Left forelimb (tissue), 1 donor: ENCODE measurements at regions not wholly inside any gene's neighbourhood (a gene's known extent, or its start where the extent isn't known, plus 50 kb on each side); places are given as distances from the start of the nearest gene placed in this dataset.
"Not testable (repeated sequence)": the region's sequence is repeated elsewhere in the genome, so short reads cannot be mapped to it uniquely, and the experiment has no call there.

Source experiments
- DNase-seq: peaks from one replicate; pipeline ENCODE4 v3.0.0-alpha.2; 2018; ENCODE audit warnings: low spot score

DNA sequence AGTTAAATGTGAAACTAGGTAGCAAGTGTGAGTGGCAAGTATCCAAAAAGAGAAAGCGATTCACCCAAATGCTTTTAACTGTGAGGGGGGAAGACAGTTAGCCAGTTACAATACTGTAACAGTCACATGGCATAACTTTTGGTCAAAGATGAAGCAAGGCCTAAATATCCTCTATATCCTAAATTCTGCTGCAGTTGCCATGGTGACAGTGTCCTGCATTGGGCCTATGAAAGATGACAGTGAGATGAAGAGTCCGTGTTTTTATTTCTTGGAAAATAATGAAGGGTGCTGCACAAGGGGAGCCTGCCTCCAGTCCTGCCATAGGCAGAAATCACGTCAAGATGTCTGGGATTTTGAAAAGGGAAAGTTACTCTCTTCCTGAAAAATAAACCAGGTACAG lies 534.6 kb downstream of the NTRK2 start:
- DNase-seq: no peak

DNA sequence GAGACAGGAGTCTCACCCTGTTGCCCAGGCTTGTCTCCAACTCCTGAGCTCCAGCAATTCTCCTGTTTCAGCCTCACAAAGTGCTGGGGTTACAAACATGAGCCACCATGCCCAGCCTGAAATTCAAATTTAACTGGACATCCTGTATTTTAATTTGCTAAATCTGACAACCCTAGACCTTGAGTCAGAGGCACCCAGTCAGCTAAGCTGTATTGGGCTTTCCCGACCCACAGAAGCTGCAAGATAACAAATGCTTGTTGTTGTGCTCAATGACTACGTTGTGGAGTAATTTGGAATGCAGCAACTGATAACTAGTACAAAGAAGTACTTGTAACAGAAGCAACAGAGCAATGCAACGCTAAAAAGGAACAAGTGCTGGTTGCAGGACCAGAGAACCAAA lies 533.1 kb downstream of the NTRK2 start:
- no peak for DNase-seq

DNA sequence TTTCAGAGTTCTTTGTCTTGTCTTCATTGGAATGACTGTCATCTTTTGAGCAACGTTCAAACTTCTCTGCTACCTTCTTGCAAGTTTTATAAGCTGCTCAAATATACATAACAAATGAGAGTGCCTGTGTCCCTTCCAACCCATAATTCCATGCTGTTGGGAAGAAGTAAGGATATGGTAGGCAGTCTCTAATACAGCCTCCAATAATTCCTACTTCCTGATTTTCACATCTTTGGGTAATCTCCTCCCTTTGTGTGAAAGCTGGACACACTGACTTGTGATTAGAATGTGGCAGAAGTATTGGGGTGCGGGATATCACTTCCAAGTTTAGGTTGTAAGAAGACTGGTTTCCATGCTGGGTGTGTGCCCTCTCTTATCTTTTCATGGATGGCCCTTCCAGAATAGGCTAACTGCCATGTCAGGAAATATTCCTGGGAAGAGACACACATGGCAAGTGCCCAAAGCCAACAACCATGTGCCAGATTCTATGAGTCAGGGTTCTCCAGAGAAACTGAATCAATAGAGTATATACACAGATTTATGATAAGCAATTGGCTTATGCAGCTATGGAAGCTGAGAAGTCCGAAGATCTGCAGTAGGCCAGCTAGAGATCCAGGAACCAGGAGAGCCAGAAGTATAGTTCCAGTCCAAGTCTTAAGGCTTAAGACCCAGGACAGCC lies 531.3 kb downstream of the NTRK2 start:
- DNase-seq: no peak

DNA sequence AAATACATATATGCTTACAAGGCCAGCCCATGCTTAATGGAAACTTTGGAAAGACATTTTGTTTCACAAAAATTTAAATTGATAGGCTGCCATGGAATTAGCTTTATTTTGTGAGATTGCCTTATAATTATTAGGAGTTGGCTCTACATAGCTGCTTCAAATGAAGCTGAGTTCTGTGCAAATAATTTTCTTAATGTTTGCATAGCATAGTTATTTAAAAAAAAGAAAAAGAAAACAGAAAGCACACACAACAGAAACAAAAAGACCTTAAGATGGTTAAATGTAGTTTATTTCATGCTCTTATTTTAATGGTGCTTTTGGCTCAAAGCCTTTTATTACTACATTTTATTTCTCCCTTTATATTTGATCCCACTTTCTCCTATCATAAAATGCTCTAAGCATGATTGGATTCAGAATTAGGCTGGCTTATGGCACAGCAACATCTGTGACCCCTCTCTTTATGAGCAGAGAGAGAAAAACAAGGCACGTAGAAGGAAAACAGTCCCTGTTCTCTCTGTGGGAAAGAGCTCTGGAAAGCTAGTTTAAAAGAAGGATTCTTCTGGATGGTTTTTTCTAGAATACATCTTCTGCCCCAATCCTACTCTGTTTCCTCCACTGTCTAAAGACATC lies 530.5 kb downstream of the NTRK2 start:
- DNase-seq: no peak

DNA sequence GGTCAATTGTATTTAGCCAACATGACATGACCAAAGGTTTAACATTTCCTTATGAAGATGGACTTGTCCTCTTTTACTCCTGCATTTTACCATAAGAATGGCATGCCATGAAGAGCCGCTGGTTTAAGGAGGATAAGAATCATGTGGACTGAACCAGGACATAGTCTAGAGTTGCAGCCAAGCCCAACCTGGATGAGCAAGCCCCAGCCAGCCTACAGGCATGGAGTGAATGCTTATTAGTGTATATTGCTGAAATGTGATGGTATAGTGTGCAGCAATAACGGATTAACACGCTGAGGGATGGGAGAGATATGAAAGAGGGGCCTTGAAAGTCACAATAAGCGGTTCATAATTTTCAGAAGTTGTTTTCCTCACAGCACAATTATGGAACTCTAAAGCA lies 523.2 kb downstream of the NTRK2 start:
- no peak for DNase-seq

DNA sequence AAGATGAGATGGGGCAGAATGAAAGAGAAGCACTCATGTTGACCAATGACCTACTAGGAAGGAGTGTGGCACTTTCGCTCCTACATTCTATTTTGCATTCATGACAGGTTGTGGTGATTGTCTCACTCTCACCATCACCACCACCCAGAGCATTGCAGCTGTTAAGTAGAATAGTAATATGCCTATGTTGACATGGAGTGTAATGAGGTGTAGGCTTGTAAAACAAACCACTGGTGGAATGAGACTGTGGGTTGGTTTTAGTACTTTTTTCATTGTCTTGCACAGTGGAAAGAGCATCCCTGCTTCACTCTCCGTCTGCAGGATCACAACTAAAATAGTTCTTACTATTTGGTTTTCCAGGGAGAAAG lies 516.7 kb downstream of the NTRK2 start:
- no peak for DNase-seq

DNA sequence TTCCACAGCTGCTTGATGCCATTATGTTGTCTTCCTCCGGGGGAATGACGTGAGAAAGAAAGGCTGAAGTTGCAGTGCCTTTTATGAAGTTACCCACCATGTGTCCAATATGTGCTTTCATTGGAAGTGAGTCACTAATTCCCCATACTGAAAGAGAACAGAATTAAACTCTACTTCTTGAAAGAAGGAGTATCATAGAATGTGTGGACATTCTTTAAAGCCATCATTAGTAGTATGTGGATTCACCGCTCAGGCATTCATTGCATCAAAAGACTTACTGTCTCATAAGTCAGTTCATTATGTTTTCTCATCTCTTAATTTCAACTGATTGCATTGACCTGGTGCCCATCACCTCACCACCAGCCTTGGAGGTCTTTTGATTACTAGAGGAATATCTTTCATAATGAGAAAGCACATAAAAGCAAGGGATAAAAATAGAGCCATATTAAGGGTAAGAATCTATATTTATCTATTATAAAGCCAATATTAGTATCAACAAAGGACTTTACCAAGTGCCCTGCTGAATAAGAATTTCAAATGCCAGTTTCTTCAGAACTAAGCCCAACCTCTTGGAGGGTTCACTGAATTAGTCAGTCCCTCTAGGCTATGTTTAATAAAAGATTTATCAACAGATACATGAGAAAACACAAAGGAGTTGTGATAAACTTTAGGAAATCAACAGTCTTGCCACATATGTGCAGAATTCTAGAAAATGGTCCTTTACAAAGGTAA lies 516.1 kb downstream of the NTRK2 start:
- DNase-seq: no peak

DNA sequence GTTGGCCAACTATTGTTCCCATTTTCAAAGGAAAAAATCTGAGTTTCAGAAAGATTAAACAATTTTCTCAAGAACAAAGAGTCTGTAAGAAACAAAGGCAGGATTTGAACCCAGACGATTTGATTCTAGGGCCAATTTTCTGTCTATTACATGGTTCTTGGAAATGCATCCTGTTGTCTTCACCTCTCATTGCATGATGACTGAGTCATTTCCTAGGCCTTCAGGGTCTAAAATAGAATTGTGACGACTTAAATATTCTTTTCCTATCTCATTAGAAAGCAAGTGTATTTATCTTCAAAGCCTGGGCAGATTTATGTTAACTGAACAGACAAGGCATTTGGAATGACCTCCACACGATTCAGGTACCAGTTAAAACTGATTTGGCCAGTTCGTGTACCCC lies 512.9 kb downstream of the NTRK2 start:
- DNase-seq: no peak

DNA sequence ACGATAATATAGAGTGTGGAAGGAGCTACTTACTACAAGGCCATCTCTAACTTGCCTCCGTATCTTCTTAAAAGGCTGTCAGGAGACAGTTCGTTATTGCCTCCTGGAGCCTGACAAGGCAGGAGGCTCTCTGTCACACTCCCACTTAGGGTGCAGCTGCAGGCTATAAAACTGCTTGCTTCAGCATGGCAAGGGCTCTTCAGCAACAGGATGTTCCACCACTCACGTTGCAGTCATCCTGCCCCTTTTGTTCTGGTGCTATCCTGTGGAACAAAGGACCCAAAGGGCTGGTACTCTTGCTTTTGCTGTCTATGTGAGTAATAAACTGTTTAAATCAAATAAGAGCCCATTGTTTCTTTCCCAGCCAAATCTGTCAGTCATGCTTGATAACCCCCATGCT lies 508.9 kb downstream of the NTRK2 start:
- no peak for DNase-seq

DNA sequence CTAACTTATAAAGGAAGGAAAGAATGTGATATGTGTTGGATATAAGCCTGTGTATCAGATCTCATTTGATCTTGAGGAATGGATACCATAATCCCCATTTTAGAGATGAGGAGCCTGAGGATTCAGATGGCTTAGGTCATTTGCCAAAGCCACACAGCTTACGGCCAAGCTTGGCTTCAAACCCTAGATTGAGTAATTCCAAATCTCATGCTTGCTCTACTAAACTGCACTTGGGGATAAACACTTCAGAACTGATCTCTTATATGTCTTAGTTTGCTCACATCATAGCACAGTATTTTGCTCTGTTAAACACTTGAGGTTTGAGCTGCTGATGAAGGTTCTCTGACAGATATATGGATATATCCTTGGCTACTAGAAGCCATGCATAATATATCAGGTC lies 504.4 kb downstream of the NTRK2 start:
- DNase-seq: no peak

DNA sequence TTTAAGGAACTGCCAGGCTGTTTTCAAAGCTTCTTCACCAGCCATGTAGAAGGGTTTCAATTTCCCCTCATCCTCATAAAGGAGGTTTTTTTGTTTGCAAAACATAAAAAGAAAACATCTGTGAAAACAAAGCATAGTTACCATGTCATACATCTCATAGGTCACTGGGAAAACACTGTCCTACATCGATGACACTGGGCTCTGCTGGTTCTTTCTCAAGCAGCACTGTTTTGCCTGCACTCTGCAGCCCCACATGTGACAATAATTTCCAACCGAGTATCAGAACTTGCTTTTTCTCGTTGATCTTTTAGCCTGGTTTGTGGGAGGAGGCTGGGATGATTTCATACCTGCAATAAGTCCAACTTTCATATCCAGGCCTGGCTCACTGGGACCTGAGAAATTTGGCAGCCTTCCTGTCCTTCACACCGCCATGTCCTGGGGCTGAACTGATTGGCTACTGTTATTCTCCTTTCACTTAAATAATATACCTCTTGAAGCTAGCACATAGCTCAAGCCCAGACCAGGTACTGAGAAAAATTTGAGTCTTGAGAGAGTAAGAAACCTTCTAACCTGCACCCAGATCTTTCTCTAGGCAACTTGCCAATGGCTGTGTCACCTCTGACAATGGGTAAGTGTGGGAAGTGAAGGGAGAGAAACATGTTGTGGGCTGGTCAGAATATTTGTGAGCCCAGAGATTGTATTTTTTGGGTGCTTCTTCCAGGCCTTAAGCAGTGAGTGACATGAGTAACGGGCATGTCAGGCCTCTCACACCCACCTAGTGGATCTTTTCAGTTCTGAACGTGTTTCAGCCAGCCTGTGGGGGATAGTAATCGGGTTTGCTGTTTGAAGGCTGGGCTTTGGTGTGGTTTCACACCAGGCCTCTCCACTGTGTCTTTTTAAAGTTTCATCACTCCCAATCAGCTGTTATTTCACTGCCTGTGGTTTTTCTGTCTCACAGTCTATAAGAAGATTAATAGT lies 502.8 kb downstream of the NTRK2 start:
- no peak for DNase-seq

DNA sequence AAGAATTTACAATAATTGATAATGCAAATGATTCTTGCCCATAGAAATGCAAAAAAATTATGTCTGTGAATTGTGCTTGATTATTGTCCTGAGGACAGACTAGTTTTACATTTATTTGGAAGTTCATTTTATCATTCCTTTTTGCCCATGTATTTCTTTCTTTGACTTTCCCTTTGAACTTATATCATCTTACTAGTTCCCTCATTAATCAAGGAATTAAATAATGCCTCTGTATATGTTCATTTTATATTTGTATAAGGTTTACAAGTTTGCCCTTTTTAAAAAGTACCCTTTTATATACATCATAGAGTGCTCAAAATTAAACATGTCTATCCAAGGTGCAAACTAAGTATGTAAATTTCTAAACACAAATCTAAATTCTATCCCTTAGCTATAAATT lies 501.6 kb downstream of the NTRK2 start:
- DNase-seq: no peak

DNA sequence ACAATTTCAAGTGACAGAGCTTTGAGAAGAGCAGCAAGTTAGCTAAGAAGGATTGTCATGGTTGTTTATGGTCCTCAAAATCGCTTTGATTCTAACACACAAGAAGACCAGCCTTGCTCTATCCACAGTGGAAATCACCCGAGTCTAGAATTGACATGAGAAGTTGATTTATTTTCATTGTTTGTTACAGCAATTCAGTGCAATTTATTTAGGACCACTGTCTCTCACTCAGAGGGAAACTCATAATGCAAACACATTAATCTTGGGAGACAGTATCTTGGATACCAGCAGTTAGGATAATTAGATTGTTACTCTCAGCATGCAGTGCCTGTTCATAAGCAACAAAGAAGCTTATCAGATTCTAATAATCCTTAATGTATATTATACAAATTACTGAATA lies 498.9 kb downstream of the NTRK2 start:
- DNase-seq: no peak

DNA sequence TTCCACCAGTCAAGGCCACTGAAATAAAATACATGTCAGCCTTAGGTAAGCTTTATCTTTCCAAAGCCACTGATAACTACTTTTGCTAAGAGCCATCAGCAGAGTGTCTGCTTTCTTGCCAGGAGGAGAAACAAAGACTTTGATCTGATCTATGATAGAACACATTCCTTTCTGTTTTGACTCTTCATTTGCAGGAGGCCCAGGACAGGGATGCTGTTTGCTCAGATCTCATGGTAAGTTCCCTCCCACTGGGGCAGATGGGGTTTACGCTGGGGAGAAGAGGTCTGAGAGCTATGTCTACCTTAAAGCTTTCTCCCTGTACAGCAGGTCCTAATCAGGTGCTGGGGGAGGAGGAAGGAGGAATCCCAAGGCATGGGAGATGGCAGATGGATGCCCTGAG lies 497.6 kb downstream of the NTRK2 start:
- no peak for DNase-seq

DNA sequence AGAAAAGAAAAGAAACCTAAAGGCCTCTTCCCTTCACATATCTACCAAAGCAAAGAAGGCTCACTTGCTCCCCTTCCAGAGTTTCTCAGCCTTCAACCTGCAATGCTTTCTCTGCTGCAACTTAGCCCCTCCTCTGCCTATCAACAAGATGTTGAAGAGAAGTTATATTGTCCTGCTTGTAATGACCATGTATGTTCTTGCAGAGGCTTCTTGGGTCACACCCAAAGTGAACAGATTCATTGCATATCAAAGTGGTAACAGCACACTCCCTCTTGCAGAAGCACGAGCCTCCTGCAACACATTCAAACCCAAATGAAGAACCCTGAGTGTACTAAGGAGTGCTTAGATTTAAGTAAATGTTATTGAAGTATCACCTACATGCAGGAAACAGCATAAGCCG lies 494.3 kb downstream of the NTRK2 start:
- no peak for DNase-seq

DNA sequence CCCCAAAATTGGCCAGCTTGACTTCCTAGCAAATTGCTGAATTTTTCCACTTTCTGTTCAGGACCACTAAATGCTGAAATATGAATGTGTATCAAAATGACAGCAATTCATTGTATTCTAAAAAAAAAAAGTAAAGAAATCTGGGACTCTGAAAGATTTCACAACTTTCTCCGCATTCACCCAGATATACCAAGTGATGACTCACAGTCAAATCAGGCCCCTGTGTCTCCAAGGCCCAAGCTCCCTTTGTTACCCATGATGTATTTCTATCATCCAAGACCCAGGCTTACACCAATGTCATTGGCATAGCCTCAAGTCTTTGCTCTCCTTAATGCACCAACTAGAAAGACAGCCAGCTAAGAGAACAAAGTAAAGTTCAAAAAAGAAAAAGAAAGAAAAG lies 493.9 kb downstream of the NTRK2 start:
- DNase-seq: no peak

DNA sequence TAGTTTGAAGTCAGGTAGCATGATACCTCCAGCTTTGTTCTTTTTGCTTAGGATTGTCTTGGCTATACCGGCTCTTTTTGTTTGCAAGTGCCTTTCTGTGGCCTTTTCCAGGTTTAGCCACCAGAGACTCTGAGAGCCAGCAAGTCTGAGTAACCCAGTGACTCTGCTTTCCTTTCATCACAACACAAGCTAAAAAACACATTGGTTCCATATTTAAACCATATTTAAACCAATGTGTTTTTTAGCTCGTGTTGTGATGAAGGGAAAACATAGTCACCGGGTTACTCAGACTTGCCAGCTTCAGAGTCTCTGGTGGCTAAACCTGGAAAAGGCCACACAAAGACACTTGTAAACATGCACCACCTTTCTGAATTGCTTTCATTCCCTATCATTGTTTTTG lies 493.3 kb downstream of the NTRK2 start:
- no peak for DNase-seq

DNA sequence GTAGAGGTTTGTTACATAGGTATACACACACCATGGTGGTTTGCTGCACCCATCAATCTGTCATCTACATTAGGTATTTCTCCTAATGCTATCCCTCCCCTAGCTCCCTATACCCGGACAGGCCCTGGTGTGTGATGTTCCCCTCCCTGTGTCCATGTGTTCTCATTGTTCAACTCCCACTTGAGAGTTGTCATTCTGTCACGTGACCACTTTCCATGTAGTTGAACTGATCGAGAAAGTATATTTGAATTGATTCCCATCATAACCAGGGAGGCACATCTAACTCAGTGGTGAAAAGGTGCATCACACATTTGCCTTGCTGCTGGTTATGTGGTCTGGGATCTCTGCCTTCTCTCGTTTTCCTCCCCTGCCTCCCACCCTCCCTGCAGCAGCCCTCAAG lies 491.4 kb downstream of the NTRK2 start:
- not testable (repeated sequence) for DNase-seq

DNA sequence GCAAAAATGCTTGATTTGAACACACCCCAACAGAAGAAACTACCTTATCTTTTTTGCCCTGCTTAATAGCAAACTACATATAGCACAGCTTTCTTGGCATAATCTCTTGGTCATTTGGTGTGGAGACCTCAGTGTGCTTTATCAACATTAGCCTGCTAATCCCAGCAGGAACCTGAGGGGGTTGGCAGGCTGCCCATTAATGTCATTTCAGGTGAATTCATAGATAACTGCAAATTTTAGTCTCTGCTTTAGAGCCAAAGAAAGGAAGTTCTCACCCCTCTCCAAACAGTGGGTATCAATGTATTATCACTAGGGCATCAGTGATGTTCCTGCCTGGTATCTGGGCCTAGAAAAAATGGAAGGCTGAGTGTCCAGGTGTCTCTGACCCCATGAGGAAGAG lies 489.0 kb downstream of the NTRK2 start:
- DNase-seq: no peak

DNA sequence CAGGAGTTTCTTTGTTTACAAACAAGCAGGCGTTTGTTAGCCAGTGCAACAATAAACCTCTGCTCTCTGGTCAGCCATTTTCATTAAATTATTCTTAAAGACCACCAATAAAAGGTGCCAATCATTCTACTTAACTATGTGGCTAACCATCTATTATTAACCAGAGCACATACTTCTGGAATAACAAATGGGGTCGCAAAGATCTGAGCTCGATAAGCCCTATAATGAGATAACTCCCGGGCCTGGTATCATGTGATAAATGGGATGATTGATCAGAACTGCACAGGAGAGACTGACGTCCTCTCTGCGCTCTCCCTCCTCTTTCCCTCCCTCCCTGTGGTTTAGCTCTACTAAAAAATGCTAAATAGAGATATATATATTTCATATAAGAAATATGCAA lies 488.2 kb downstream of the NTRK2 start:
- no peak for DNase-seq

DNA sequence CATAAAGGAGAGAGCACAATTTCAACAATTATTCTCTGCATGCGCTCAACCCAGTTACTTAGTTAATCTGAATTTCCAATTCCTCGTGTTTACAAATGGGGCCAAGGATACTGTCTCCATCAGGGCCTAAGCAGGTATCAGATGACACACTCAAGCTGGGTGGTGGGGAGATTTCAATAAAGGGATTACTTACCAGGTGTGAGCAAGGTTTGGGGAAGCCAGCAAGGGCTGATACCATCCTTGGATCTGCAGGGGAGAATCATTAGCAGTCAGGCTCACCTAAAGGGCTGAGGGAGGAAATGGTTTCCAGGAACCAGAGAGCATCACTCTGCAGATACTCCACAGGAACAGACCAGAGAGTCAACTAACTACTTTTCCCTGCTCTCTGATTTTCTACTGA lies 487.1 kb downstream of the NTRK2 start:
- DNase-seq: no peak

DNA sequence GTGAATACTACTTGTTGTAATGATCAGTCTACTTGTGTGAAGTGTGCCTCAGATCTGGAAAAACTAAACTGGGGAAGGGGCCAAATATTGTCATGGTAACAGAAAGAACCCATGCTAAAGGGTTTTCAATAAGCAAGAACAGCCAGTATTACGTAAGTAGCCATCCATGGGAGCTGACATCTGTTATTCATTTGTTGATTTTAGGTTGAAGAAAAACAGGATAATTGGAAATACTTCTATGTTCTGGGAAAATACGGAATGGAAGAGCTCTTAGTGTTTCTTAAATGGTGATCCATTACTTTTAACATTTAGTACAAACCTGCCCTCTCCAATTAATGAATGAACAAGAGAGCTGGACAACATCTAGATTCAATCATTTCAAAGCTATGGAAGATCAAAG lies 485.8 kb downstream of the NTRK2 start:
- DNase-seq: no peak
